ENCODE measurements at regions not wholly inside any gene's neighbourhood (a gene's known extent, or its start where the extent isn't known, plus 50 kb on each side); places are given as distances from the start of the nearest gene placed in this dataset.
A peak's percentile ranks its signal among the peaks of the same experiment; 100 is the strongest.

- TF ChIP-seq CTCF (IDR thresholded peaks at IDR 0.05; ENCODE audit: insufficient read depth, low read depth, low read length) = no peak
- Histone ChIP-seq H3K4me3 (ENCODE audit: low read depth, low read length) (no peak overlapping the region), H3K27me3 (ENCODE audit: control insufficient read depth, insufficient read depth, low read length) (no peaks in the 10 kb centered on the region), H3K36me3 (ENCODE audit: control insufficient read depth, insufficient read depth, low read length) (no peaks in the 10 kb centered on the region)
- DNase-seq (ENCODE audit: low read depth) = no peak
- POLR2A ChIA-PET = no interaction called here
- CTCF ChIA-PET = interaction anchor here (0.8 to 1.8 kb wide), 5 partner anchors 61 to 617 kb away, joined by 3 to 8 read pairs (median 3); partner anchors contain the start of gene PTPRU
These were observed 617.5 kb downstream of the PTPRU start for GRCh38 chr1:29853716-29854330.

GRCh38 chr1:29852248-29852647 is 615.9 kb downstream of the PTPRU start:
- Histone ChIP-seq H3K4me3 (ENCODE audit: low read depth, low read length) (no peak overlapping the region), H3K36me3 (ENCODE audit: control insufficient read depth, insufficient read depth, low read length) (no peaks in the 10 kb centered on the region), H3K27me3 (ENCODE audit: control insufficient read depth, insufficient read depth, low read length) (no peaks in the 10 kb centered on the region)
- ChIA-PET CTCF (no interaction called here), POLR2A (no interaction called here)
- TF ChIP-seq CTCF (IDR thresholded peaks at IDR 0.05; ENCODE audit: insufficient read depth, low read depth, low read length) = no peak
- no peak for DNase-seq (ENCODE audit: low read depth)

GRCh38 chr1:29851691-29852090 is 615.4 kb downstream of the PTPRU start:
- Histone ChIP-seq H3K27me3 (ENCODE audit: control insufficient read depth, insufficient read depth, low read length) (no peaks in the 10 kb centered on the region), H3K4me3 (ENCODE audit: low read depth, low read length) (no peak overlapping the region), H3K36me3 (ENCODE audit: control insufficient read depth, insufficient read depth, low read length) (no peaks in the 10 kb centered on the region)
- TF ChIP-seq CTCF (IDR thresholded peaks at IDR 0.05; ENCODE audit: insufficient read depth, low read depth, low read length) = no peak
- CTCF ChIA-PET = interaction anchor here (0.6 to 1.2 kb wide), 2 partner anchors 11 to 147 kb away, joined by 3 read pairs; no protein-coding TSS in a partner anchor
- POLR2A ChIA-PET = no interaction called here
- no peak for DNase-seq (ENCODE audit: low read depth)

GRCh38 chr1:29849991-29850757 is 613.9 kb downstream of the PTPRU start:
- ChIA-PET POLR2A (no interaction called here), CTCF (interaction anchor here (0.7 to 2.0 kb wide), 5 partner anchors 118 to 614 kb away, joined by 3 to 6 read pairs (median 5); no protein-coding TSS in a partner anchor)
- no peaks in the 10 kb centered on the region for H3K27me3 ChIP-seq (ENCODE audit: control insufficient read depth, insufficient read depth, low read length)
- no peak for DNase-seq (ENCODE audit: low read depth)
- no peak overlapping the region for H3K4me3 ChIP-seq (ENCODE audit: low read depth, low read length)
- no peak for TF ChIP-seq CTCF (IDR thresholded peaks at IDR 0.05; ENCODE audit: insufficient read depth, low read depth, low read length)
- no peaks in the 10 kb centered on the region for H3K36me3 ChIP-seq (ENCODE audit: control insufficient read depth, insufficient read depth, low read length)

- no peak for DNase-seq (ENCODE audit: low read depth)
- CTCF ChIA-PET = interaction anchor here (0.7 to 2.6 kb wide), 9 partner anchors 8 to 613 kb away, joined by 3 to 6 read pairs (median 4); no protein-coding TSS in a partner anchor
- peak; percentile 57 for TF ChIP-seq CTCF (IDR thresholded peaks at IDR 0.05; ENCODE audit: insufficient read depth, low read depth, low read length)
- no peaks in the 10 kb centered on the region for H3K27me3 ChIP-seq (ENCODE audit: control insufficient read depth, insufficient read depth, low read length)
- H3K36me3 ChIP-seq (ENCODE audit: control insufficient read depth, insufficient read depth, low read length) = no peaks in the 10 kb centered on the region
- no peak overlapping the region for H3K4me3 ChIP-seq (ENCODE audit: low read depth, low read length)
- POLR2A ChIA-PET = interaction anchor here (0.6 kb wide), 1 partner anchor 212 kb away, joined by 3 read pairs; no protein-coding TSS in a partner anchor
These were observed 612.9 kb downstream of the PTPRU start for GRCh38 chr1:29849038-29849750.

Data from BJ (cell line).